Glomerular visceral epithelial cell (primary cell): ENCODE measurements at regions not wholly inside any gene's neighbourhood (a gene's known extent, or its start where the extent isn't known, plus 50 kb on each side); places are given as distances from the start of the nearest gene placed in this dataset.

ENCODE experiments used
- DNase-seq: peaks from one replicate; pipeline ENCODE4 v3.0.0-alpha.2; 2016; ENCODE audit errors: extremely low spot score

- no peak for DNase-seq
Measured at GRCh38 chr2:239475161-239476028, 74.6 kb upstream of the HDAC4 start.

GRCh38 chr2:239473211-239473805, 72.5 kb upstream of the HDAC4 start:
- DNase-seq, result no peak

- no peak for DNase-seq
Measured at GRCh38 chr2:239472235-239472775, 71.5 kb upstream of the HDAC4 start.

GRCh38 chr2:239471011-239471792, 70.4 kb upstream of the HDAC4 start:
- DNase-seq, result no peak

GRCh38 chr2:239470151-239470900, 69.5 kb upstream of the HDAC4 start:
- no peak for DNase-seq

GRCh38 chr2:239469106-239469960, 68.5 kb upstream of the HDAC4 start:
- DNase-seq, result no peak

- no peak for DNase-seq
Measured at GRCh38 chr2:239468491-239469105, 67.8 kb upstream of the HDAC4 start.

- DNase-seq, result no peak
Measured at GRCh38 chr2:239467956-239468490, 67.2 kb upstream of the HDAC4 start.

GRCh38 chr2:239467281-239467955, 66.6 kb upstream of the HDAC4 start:
- DNase-seq, result no peak

GRCh38 chr2:239466755-239467271, 66.0 kb upstream of the HDAC4 start:
- DNase-seq, result no peak

GRCh38 chr2:239466061-239466754, 65.4 kb upstream of the HDAC4 start:
- no peak for DNase-seq

GRCh38 chr2:239465017-239466001, 64.5 kb upstream of the HDAC4 start:
- DNase-seq, result peak; percentile 56

- DNase-seq, result no peak
Measured at GRCh38 chr2:239464166-239465016, 63.6 kb upstream of the HDAC4 start.

GRCh38 chr2:239463541-239464165, 62.8 kb upstream of the HDAC4 start:
- DNase-seq, result no peak

- DNase-seq, result no peak
Measured at GRCh38 chr2:239462671-239463506, 62.1 kb upstream of the HDAC4 start.
